ENCODE measurements at regions not wholly inside any gene's neighbourhood (a gene's known extent, or its start where the extent isn't known, plus 50 kb on each side); places are given as distances from the start of the nearest gene placed in this dataset.
A peak's percentile ranks its signal among the peaks of the same experiment; 100 is the strongest.

DNA sequence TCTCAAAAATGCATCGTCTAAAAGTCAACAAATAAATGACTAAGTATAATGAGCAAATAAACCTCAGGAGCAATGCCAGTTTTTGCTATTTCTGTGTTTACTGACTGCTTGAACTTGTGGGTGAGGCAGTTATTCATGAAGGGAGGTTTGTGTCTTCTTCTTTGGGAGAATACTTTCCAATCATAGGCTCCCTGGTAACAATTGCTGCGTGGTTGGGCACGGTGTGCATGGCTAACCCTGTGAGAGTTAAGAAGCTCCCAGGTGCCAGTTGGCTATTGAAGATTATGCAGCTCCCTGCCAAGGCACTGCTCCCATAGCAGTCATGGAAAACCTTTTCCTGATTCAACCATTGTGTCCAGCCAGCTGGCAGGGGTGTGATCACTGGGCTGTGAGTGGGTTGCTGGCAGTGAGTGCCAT lies 775.9 kb upstream of the GOT2 start (continued):
- TF ChIP-seq JUNB (IDR thresholded peaks at IDR 0.05; ENCODE audit: unreplicated experiment) (no peak), CREB1 (CRISPR knock-in tag; IDR thresholded peaks at IDR 0.05; ENCODE audit: low read depth) (no peak)
- TF ChIP-seq, protein P1, sequence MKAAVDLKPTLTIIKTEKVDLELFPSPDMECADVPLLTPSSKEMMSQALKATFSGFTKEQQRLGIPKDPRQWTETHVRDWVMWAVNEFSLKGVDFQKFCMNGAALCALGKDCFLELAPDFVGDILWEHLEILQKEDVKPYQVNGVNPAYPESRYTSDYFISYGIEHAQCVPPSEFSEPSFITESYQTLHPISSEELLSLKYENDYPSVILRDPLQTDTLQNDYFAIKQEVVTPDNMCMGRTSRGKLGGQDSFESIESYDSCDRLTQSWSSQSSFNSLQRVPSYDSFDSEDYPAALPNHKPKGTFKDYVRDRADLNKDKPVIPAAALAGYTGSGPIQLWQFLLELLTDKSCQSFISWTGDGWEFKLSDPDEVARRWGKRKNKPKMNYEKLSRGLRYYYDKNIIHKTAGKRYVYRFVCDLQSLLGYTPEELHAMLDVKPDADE (IDR thresholded peaks at IDR 0.05): no peak

DNA sequence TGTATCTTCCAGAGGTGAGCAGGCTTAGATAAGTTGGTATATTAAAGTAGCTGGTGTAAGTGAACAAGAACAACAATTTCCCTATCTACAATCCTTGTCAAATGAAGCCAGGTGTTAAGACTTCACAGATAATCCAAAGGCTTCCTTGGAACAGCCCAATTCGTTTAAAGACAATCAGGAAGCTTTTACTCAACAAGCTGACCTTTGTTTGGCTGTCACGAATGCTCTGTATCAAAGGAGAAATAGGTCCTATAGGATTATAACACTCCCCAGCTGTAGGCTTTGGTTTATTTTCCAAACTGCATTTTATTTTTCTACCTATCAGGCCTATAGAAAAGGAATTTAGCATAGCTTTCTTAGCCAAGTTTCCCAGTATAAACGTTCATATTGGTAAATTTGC lies 766.5 kb upstream of the GOT2 start:
- H3K36me3 ChIP-seq (ENCODE audit: insufficient read depth): no peaks in the 10 kb centered on the region
- no peak overlapping the region for H3K4me3 ChIP-seq
- H4K20me1 ChIP-seq (replicated peaks; ENCODE audit: insufficient read depth): no peaks in the 10 kb centered on the region
- no peaks in the 10 kb centered on the region for H3K9me2 ChIP-seq (ENCODE audit: insufficient read depth)
- Mint-ChIP-seq H3K27ac (no peak overlapping the region), H3K27me3 (ENCODE audit: insufficient read depth, low read depth, poor library complexity) (peaks cover 2% of the 10 kb centered on the region), H3K4me3 (no peak overlapping the region), H3K4me1 (no peaks in the 10 kb centered on the region), H3K9me3 (no peaks in the 10 kb centered on the region), H3K36me3 (ENCODE audit: low read depth) (no peaks in the 10 kb centered on the region)
- H2AFZ ChIP-seq: no peak overlapping the region
- no peak for ATAC-seq
- no peaks in the 10 kb centered on the region for H3F3A ChIP-seq (replicated peaks; ENCODE audit: low read depth)
- H3K4me2 ChIP-seq: no peak overlapping the region
- no peaks in the 10 kb centered on the region for H3K27me3 ChIP-seq (ENCODE audit: insufficient read depth)
- peak; percentile 3 for DNase-seq (ENCODE audit: low spot score)
- no peaks in the 10 kb centered on the region for H3K4me1 ChIP-seq (ENCODE audit: insufficient read depth)
- no peaks in the 10 kb centered on the region for H3K79me2 ChIP-seq (replicated peaks; ENCODE audit: insufficient read depth)
- no peak overlapping the region for H3K27ac ChIP-seq (ENCODE audit: low read depth)
- no peak for TF ChIP-seq CREB1 (CRISPR knock-in tag; IDR thresholded peaks at IDR 0.05; ENCODE audit: low read depth)
- no peak for TF ChIP-seq POLR2AphosphoS5 (IDR thresholded peaks at IDR 0.05; ENCODE audit: low read depth)
- TF ChIP-seq, protein P1 (IDR thresholded peaks at IDR 0.05): no peak
- TF ChIP-seq, protein P2, sequence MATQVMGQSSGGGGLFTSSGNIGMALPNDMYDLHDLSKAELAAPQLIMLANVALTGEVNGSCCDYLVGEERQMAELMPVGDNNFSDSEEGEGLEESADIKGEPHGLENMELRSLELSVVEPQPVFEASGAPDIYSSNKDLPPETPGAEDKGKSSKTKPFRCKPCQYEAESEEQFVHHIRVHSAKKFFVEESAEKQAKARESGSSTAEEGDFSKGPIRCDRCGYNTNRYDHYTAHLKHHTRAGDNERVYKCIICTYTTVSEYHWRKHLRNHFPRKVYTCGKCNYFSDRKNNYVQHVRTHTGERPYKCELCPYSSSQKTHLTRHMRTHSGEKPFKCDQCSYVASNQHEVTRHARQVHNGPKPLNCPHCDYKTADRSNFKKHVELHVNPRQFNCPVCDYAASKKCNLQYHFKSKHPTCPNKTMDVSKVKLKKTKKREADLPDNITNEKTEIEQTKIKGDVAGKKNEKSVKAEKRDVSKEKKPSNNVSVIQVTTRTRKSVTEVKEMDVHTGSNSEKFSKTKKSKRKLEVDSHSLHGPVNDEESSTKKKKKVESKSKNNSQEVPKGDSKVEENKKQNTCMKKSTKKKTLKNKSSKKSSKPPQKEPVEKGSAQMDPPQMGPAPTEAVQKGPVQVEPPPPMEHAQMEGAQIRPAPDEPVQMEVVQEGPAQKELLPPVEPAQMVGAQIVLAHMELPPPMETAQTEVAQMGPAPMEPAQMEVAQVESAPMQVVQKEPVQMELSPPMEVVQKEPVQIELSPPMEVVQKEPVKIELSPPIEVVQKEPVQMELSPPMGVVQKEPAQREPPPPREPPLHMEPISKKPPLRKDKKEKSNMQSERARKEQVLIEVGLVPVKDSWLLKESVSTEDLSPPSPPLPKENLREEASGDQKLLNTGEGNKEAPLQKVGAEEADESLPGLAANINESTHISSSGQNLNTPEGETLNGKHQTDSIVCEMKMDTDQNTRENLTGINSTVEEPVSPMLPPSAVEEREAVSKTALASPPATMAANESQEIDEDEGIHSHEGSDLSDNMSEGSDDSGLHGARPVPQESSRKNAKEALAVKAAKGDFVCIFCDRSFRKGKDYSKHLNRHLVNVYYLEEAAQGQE (IDR thresholded peaks at IDR 0.05; ENCODE audit: unreplicated experiment): no peak

DNA sequence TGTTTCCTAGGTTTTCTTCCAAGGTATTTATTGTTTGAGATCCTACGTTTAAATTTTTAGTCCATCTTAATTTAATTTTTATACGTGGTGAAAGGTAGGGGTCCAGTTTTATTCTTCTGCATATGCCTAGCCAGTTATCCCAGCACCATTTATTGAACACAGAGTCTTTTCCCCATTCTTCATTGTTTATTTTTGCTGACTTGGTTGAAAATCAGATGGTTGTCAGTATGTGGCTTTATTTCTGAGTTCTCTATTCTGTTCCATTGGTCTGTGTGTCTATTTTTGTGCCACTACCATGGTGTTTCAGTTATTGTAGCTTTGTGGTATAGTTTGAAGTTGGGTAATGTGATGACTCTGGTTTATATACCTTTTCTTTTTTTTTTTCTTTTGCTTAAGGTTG lies 753.0 kb upstream of the GOT2 start:
- H3K27me3 ChIP-seq (ENCODE audit: insufficient read depth): no peaks in the 10 kb centered on the region
- no peak overlapping the region for H2AFZ ChIP-seq
- no peaks in the 10 kb centered on the region for H3K79me2 ChIP-seq (replicated peaks; ENCODE audit: insufficient read depth)
- Mint-ChIP-seq H3K27ac (no peak overlapping the region), H3K4me1 (peaks cover 6% of the 10 kb centered on the region; the same call in 2 of the 3 replicates), H3K4me3 (no peak overlapping the region), H3K36me3 (ENCODE audit: low read depth) (no peaks in the 10 kb centered on the region), H3K27me3 (ENCODE audit: insufficient read depth, low read depth, poor library complexity) (no peaks in the 10 kb centered on the region), H3K9me3 (no peaks in the 10 kb centered on the region)
- no peak for DNase-seq (ENCODE audit: low spot score)
- H3K27ac ChIP-seq (ENCODE audit: low read depth): no peak overlapping the region
- no peak overlapping the region for H3K4me2 ChIP-seq
- H3K4me3 ChIP-seq: no peak overlapping the region
- no peaks in the 10 kb centered on the region for H3K36me3 ChIP-seq (ENCODE audit: insufficient read depth)
- no peaks in the 10 kb centered on the region for H4K20me1 ChIP-seq (replicated peaks; ENCODE audit: insufficient read depth)
- no peaks in the 10 kb centered on the region for H3K9me2 ChIP-seq (ENCODE audit: insufficient read depth)
- TF ChIP-seq EZH2phosphoT487 (IDR thresholded peaks at IDR 0.05; ENCODE audit: unreplicated experiment) (no peak), ZNF114 (CRISPR knock-in tag; IDR thresholded peaks at IDR 0.05) (no peak), NANOG (IDR thresholded peaks at IDR 0.05; ENCODE audit: borderline replicate concordance) (no peak), STAT1 (IDR thresholded peaks at IDR 0.05; ENCODE audit: unreplicated experiment) (no peak), EZH2 (IDR thresholded peaks at IDR 0.05; ENCODE audit: low read depth, unreplicated experiment) (no peak), JUNB (IDR thresholded peaks at IDR 0.05; ENCODE audit: unreplicated experiment) (no peak)
- TF ChIP-seq, protein P2 (IDR thresholded peaks at IDR 0.05; ENCODE audit: unreplicated experiment): no peak
- TF ChIP-seq, protein P1 (IDR thresholded peaks at IDR 0.05): no peak
- H3K4me1 ChIP-seq (ENCODE audit: insufficient read depth): peaks cover 6% of the 10 kb centered on the region; the same call in 1 of the 2 replicates
- no peak for ATAC-seq
- no peaks in the 10 kb centered on the region for H3F3A ChIP-seq (replicated peaks; ENCODE audit: low read depth)
